GM12865 (cell line): ENCODE measurements at regions not wholly inside any gene's neighbourhood (a gene's known extent, or its start where the extent isn't known, plus 50 kb on each side); places are given as distances from the start of the nearest gene placed in this dataset.

Source experiments
- DNase-seq: peaks from one replicate; pipeline ENCODE4 v3.0.0; 2010; ENCODE audit warnings: low read depth
- H3K4me3 ChIP-seq: 2 replicates; pipeline ENCODE4 v1.5.1; 2011; ENCODE audit warnings: mild to moderate bottlenecking, low read depth, low read length, control low read depth
- CTCF ChIP-seq: IDR thresholded peaks from 2 replicates; pipeline ENCODE4 v1.5.1; 2011; ENCODE audit warnings: low read length, control low read depth, low read depth, inconsistent platforms; ENCODE audit not compliant: insufficient read depth; ENCODE audit errors: missing control alignments

DNA sequence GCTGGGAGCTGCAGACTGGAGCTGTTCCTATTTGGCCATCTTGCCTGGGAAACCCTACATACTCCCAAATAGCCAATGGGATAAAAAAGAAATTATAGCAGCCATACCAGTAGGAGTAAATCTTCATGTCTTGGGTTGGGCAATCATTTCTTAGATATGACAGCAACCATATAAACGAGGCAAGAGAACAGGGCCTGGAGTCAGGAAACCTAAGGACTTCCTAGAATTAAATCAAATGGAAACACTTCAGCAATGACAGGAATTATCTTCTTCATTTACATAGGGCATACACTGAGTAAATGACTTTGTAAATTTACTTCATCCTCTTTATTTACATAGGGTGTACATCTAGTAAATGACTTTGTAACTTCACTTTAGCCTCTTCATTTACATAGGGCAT is 286.6 kb upstream of the POGK start:
- no peak for TF ChIP-seq CTCF
- no peak for DNase-seq
- H3K4me3 ChIP-seq: no peak overlapping the region

DNA sequence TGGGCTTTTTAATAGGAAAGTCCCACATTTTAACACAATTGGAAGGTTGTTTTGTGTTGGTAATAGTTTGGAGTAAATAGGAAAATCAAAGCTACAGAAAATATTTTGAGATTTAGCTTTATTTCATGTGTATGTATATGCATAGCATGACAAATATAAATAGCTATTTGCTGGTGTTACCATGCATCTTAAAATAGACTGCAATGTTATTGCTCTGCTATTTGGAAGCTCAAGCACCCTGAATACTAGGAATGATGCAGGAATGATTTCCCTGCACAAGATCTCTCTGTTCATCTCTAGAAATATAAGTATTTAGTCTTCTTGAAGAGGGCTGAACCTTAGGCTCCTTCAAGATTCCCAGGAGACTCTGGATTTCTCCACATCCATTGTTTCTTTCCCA is 268.3 kb upstream of the POGK start:
- no peak overlapping the region for H3K4me3 ChIP-seq
- no peak for DNase-seq
- no peak for TF ChIP-seq CTCF

DNA sequence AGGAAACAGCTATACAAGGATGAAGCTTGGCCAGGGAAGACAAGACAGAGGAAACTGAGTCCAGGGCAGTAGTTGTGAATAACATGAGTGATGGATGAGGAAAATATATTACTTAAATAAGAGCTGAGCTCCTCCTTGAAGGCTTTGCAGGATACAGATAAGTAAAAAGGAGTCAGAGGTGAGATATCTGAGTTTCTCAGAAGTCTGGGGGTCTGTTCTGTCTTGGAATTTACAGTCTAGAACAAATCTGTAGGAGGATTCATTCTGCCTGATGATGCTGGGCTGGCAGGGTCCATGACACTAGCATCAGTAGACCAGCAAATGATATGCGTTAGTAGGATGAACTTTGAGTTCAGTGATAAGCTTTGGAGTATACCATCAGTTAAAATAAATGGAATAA is 266.1 kb upstream of the POGK start:
- TF ChIP-seq CTCF: no peak
- H3K4me3 ChIP-seq: no peak overlapping the region
- no peak for DNase-seq

- H3K4me3 ChIP-seq: no peak overlapping the region
- no peak for DNase-seq
- no peak for TF ChIP-seq CTCF
Measured at GRCh38 chr1:166579557-166580501, 259.4 kb upstream of the POGK start.

- no peak for TF ChIP-seq CTCF
- no peak overlapping the region for H3K4me3 ChIP-seq
- DNase-seq: no peak
Measured at GRCh38 chr1:166588741-166589140, 250.5 kb upstream of the POGK start.

DNA sequence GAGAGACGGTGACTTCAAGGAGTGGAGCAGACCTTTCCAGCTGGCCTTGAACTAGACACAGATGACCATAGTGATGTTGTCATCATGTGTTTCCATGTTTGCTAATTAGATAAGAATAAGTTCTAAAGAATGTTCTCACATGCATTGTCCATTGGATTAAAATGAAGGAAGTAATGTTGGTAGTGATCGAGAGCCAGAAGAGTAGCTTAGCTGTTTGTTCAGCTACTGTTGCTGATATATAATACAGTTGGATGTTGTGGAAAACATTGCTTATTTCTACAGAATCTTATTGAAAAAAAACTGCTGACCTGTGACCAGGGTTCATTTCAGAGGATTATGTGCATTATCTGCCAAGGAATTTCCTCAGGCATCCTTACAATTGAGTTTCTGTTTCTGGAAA is 249.1 kb upstream of the POGK start:
- H3K4me3 ChIP-seq: no peak overlapping the region
- TF ChIP-seq CTCF: no peak
- DNase-seq: no peak

DNA sequence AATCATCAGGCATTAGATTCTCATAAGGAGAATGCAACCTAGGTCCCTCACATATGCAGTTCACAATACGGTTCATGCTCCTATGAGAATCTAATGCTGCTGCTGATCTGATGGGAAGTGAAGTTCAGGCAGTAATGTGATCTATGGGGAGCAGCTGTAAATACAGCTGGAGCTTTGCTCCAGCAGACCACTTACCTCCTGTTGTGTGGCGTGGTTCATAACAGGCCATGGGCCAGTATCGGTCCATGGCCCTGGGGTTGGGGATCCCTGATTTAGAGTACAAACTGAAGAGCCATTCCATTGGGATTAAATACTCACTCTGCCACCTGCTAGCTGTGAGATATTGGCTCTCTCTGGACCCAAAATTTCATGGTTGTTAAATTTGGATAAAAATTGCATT is 244.6 kb upstream of the POGK start:
- no peak for DNase-seq
- TF ChIP-seq CTCF: no peak
- no peak overlapping the region for H3K4me3 ChIP-seq
